ENCODE measurements at regions not wholly inside any gene's neighbourhood (a gene's known extent, or its start where the extent isn't known, plus 50 kb on each side); places are given as distances from the start of the nearest gene placed in this dataset.

GRCh38 chr2:172364261-172364660, 63.1 kb upstream of the ITGA6 start:
- H3K4me1 ChIP-seq (ENCODE audit: insufficient read depth, low read length) = no peaks in the 10 kb centered on the region
- no peaks in the 10 kb centered on the region for H3K36me3 ChIP-seq (ENCODE audit: insufficient read depth, low read length)
- no peak overlapping the region for H3K4me3 ChIP-seq (ENCODE audit: low read length)
- no peaks in the 10 kb centered on the region for H3K27me3 ChIP-seq (ENCODE audit: insufficient read depth, low read length)
- no peaks in the 10 kb centered on the region for H3K9me3 ChIP-seq (ENCODE audit: low read length)
- no peak overlapping the region for H2AFZ ChIP-seq (ENCODE audit: low read depth, low read length)

GRCh38 chr2:172366596-172367150, 60.7 kb upstream of the ITGA6 start:
- Histone ChIP-seq H2AFZ (ENCODE audit: low read depth, low read length) (no peak overlapping the region), H3K27me3 (ENCODE audit: insufficient read depth, low read length) (no peaks in the 10 kb centered on the region), H3K4me1 (ENCODE audit: insufficient read depth, low read length) (no peaks in the 10 kb centered on the region), H3K9me3 (ENCODE audit: low read length) (no peaks in the 10 kb centered on the region), H3K4me3 (ENCODE audit: low read length) (no peak overlapping the region), H3K36me3 (ENCODE audit: insufficient read depth, low read length) (no peaks in the 10 kb centered on the region)

- Histone ChIP-seq H3K36me3 (ENCODE audit: insufficient read depth, low read length) (no peaks in the 10 kb centered on the region), H2AFZ (ENCODE audit: low read depth, low read length) (no peak overlapping the region), H3K9me3 (ENCODE audit: low read length) (no peaks in the 10 kb centered on the region), H3K27me3 (ENCODE audit: insufficient read depth, low read length) (peaks cover 9% of the 10 kb centered on the region), H3K4me1 (ENCODE audit: insufficient read depth, low read length) (no peaks in the 10 kb centered on the region), H3K4me3 (ENCODE audit: low read length) (no peak overlapping the region)
Observed at GRCh38 chr2:172370821-172371455, 56.4 kb upstream of the ITGA6 start.

GRCh38 chr2:172372436-172372835, 55.0 kb upstream of the ITGA6 start:
- Histone ChIP-seq H3K4me1 (ENCODE audit: insufficient read depth, low read length) (no peaks in the 10 kb centered on the region), H3K4me3 (ENCODE audit: low read length) (no peak overlapping the region), H3K36me3 (ENCODE audit: insufficient read depth, low read length) (no peaks in the 10 kb centered on the region), H2AFZ (ENCODE audit: low read depth, low read length) (no peak overlapping the region), H3K27me3 (ENCODE audit: insufficient read depth, low read length) (peaks cover 9% of the 10 kb centered on the region), H3K9me3 (ENCODE audit: low read length) (no peaks in the 10 kb centered on the region)

- no peaks in the 10 kb centered on the region for H3K9me3 ChIP-seq (ENCODE audit: low read length)
- no peak overlapping the region for H2AFZ ChIP-seq (ENCODE audit: low read depth, low read length)
- peaks cover 9% of the 10 kb centered on the region for H3K27me3 ChIP-seq (ENCODE audit: insufficient read depth, low read length)
- no peaks in the 10 kb centered on the region for H3K4me1 ChIP-seq (ENCODE audit: insufficient read depth, low read length)
- H3K36me3 ChIP-seq (ENCODE audit: insufficient read depth, low read length) = no peaks in the 10 kb centered on the region
- H3K4me3 ChIP-seq (ENCODE audit: low read length) = no peak overlapping the region
Observed at GRCh38 chr2:172373076-172373475, 54.3 kb upstream of the ITGA6 start.

- H3K36me3 ChIP-seq (ENCODE audit: insufficient read depth, low read length) = no peaks in the 10 kb centered on the region
Observed at GRCh38 chr2:172373766-172374165, 53.6 kb upstream of the ITGA6 start.

GRCh38 chr2:172374318-172375240, 52.8 kb upstream of the ITGA6 start:
- peaks cover 9% of the 10 kb centered on the region for H3K27me3 ChIP-seq (ENCODE audit: insufficient read depth, low read length)
- no peaks in the 10 kb centered on the region for H3K4me1 ChIP-seq (ENCODE audit: insufficient read depth, low read length)
- H2AFZ ChIP-seq (ENCODE audit: low read depth, low read length) = no peak overlapping the region
- H3K4me3 ChIP-seq (ENCODE audit: low read length) = no peak overlapping the region
- H3K36me3 ChIP-seq (ENCODE audit: insufficient read depth, low read length) = no peaks in the 10 kb centered on the region
- no peaks in the 10 kb centered on the region for H3K9me3 ChIP-seq (ENCODE audit: low read length)

More at GRCh38 chr2:172373766-172374165, 53.6 kb upstream of the ITGA6 start:
- Histone ChIP-seq H3K4me1 (ENCODE audit: insufficient read depth, low read length) (no peaks in the 10 kb centered on the region), H3K4me3 (ENCODE audit: low read length) (no peak overlapping the region), H3K27me3 (ENCODE audit: insufficient read depth, low read length) (peaks cover 9% of the 10 kb centered on the region), H2AFZ (ENCODE audit: low read depth, low read length) (no peak overlapping the region), H3K9me3 (ENCODE audit: low read length) (no peaks in the 10 kb centered on the region)

- Histone ChIP-seq H3K36me3 (ENCODE audit: insufficient read depth, low read length) (no peaks in the 10 kb centered on the region), H2AFZ (ENCODE audit: low read depth, low read length) (no peak overlapping the region), H3K4me3 (ENCODE audit: low read length) (no peak overlapping the region), H3K27me3 (ENCODE audit: insufficient read depth, low read length) (peaks cover 9% of the 10 kb centered on the region), H3K4me1 (ENCODE audit: insufficient read depth, low read length) (peaks cover 5% of the 10 kb centered on the region), H3K9me3 (ENCODE audit: low read length) (no peaks in the 10 kb centered on the region)
Observed at GRCh38 chr2:172375251-172375650, 52.1 kb upstream of the ITGA6 start.

GRCh38 chr2:172376016-172376415, 51.4 kb upstream of the ITGA6 start:
- Histone ChIP-seq H3K4me3 (ENCODE audit: low read length) (no peak overlapping the region), H3K36me3 (ENCODE audit: insufficient read depth, low read length) (no peaks in the 10 kb centered on the region), H3K9me3 (ENCODE audit: low read length) (no peaks in the 10 kb centered on the region), H2AFZ (ENCODE audit: low read depth, low read length) (no peak overlapping the region), H3K4me1 (ENCODE audit: insufficient read depth, low read length) (peaks cover 13% of the 10 kb centered on the region), H3K27me3 (ENCODE audit: insufficient read depth, low read length) (peaks cover 9% of the 10 kb centered on the region)

- Histone ChIP-seq H2AFZ (ENCODE audit: low read depth, low read length) (no peak overlapping the region), H3K4me1 (ENCODE audit: insufficient read depth, low read length) (peaks cover 19% of the 10 kb centered on the region), H3K36me3 (ENCODE audit: insufficient read depth, low read length) (no peaks in the 10 kb centered on the region), H3K4me3 (ENCODE audit: low read length) (no peak overlapping the region), H3K27me3 (ENCODE audit: insufficient read depth, low read length) (peaks cover 9% of the 10 kb centered on the region), H3K9me3 (ENCODE audit: low read length) (no peaks in the 10 kb centered on the region)
Observed at GRCh38 chr2:172376505-172377125, 50.8 kb upstream of the ITGA6 start.

- Histone ChIP-seq H3K36me3 (ENCODE audit: insufficient read depth, low read length) (no peaks in the 10 kb centered on the region), H3K9me3 (ENCODE audit: low read length) (no peaks in the 10 kb centered on the region), H3K4me3 (ENCODE audit: low read length) (no peak overlapping the region), H3K4me1 (ENCODE audit: insufficient read depth, low read length) (peaks cover 21% of the 10 kb centered on the region), H3K27me3 (ENCODE audit: insufficient read depth, low read length) (peaks cover 8% of the 10 kb centered on the region), H2AFZ (ENCODE audit: low read depth, low read length) (no peak overlapping the region)
Observed at GRCh38 chr2:172377408-172377807, 50.0 kb upstream of the ITGA6 start.
